ENCODE measurements at regions not wholly inside any gene's neighbourhood (a gene's known extent, or its start where the extent isn't known, plus 50 kb on each side); places are given as distances from the start of the nearest gene placed in this dataset.

DNA sequence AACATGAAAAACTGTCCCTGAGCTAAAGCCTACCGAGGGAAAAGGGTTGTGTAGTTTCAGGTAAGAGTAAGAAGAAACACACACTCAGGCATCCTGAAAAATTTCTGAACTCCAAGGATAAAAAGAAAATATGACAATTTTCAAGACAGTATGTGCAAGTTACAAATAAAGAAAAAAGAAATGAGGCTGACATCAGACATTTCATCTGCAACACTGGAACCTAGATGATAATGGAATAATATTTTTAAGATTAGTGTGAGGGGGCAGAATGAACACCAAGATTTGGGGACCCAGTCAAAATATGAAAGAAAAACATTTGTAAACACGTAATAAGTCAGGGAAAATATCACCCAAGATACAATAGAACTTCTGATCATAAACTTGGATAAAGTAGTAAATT lies 135.9 kb upstream of the PSMD7 start:
- TF ChIP-seq POLR2AphosphoS5 (IDR thresholded peaks at IDR 0.05; ENCODE audit: low read length) (no peak), CUX1 (IDR thresholded peaks at IDR 0.05; ENCODE audit: insufficient replicate concordance, low read depth, low read length) (no peak), CEBPB (IDR thresholded peaks at IDR 0.05; ENCODE audit: borderline replicate concordance in 1 of 2, low read depth in 2 of 2, low read length in 2 of 2) (no peak), CHD2 (IDR thresholded peaks at IDR 0.05; ENCODE audit: borderline replicate concordance, low read depth, low read length) (no peak)
